Liver (tissue), 8 donors: ENCODE measurements at regions not wholly inside any gene's neighbourhood (a gene's known extent, or its start where the extent isn't known, plus 50 kb on each side); places are given as distances from the start of the nearest gene placed in this dataset.

ENCODE experiments used
- DNase-seq: peaks from one replicate; pipeline ENCODE4 v3.0.0-alpha.2; 2017; ENCODE audit warnings: low spot score
- H3K27ac ChIP-seq, 2 donors: one replicate each; pipeline ENCODE4 v1.7.0; 2013; ENCODE audit warnings: inconsistent platforms in 2 of 2, low read length in 2 of 2, control low read depth in 1 of 2, low read depth in 1 of 2, mild to moderate bottlenecking in 1 of 2
- H3K27me3 ChIP-seq, 4 donors: one replicate each; pipeline versions ENCODE4 v1.6.1 to v1.7.0; 2013; ENCODE audit warnings: low read length in 3 of 4, inconsistent platforms in 1 of 4, mild to moderate bottlenecking in 1 of 4, moderate library complexity in 1 of 4; ENCODE audit not compliant: control insufficient read depth in 4 of 4, insufficient read depth in 4 of 4
- H3K36me3 ChIP-seq, 4 donors: one replicate each; pipeline versions ENCODE4 v1.6.1 to v1.7.0; 2013; ENCODE audit warnings: low read length in 3 of 4, mild to moderate bottlenecking in 3 of 4, low read depth in 1 of 4, moderate library complexity in 1 of 4; ENCODE audit not compliant: control insufficient read depth in 4 of 4, insufficient read depth in 3 of 4
- H3K4me1 ChIP-seq, 4 donors: one replicate each; pipeline versions ENCODE4 v1.6.1 to v1.7.0; 2013; ENCODE audit warnings: low read length in 3 of 4, mild to moderate bottlenecking in 3 of 4, moderate library complexity in 1 of 4; ENCODE audit not compliant: control insufficient read depth in 4 of 4, insufficient read depth in 4 of 4
- H3K4me3 ChIP-seq, 3 donors: one replicate each; pipeline versions ENCODE4 v1.6.1 to v1.7.0; 2013; ENCODE audit warnings: low read length in 3 of 3, control low read depth in 1 of 3, low read depth in 1 of 3, mild to moderate bottlenecking in 1 of 3
- H3K9ac ChIP-seq, 2 donors: one replicate each; pipeline ENCODE4 v1.7.0; 2013; ENCODE audit warnings: low read length in 2 of 2, mild to moderate bottlenecking in 2 of 2, moderate library complexity in 2 of 2, control low read depth in 1 of 2, low read depth in 1 of 2
- H3K9me3 ChIP-seq, 4 donors: one replicate each; pipeline versions ENCODE4 v1.6.1 to v1.7.0; 2013; ENCODE audit warnings: low read length in 3 of 4; ENCODE audit not compliant: control insufficient read depth in 4 of 4
- EGR1 ChIP-seq, 2 donors: IDR thresholded peaks; 2 replicates each; pipeline ENCODE4 v1.6.1; 2016 to 2018; ENCODE audit warnings: antibody characterized with exemption in 2 of 2, low read depth in 2 of 2
- FOXA1 ChIP-seq: IDR thresholded peaks from 2 replicates; pipeline ENCODE4 v1.6.1; 2016; ENCODE audit warnings: antibody characterized with exemption
- FOXA2 ChIP-seq: IDR thresholded peaks from 2 replicates; pipeline ENCODE4 v1.6.1; 2016; ENCODE audit warnings: antibody characterized with exemption
- GABPA ChIP-seq, 2 donors: IDR thresholded peaks in 1 of 2; conservative IDR thresholded peaks in 1 of 2; 2 replicates each; pipeline ENCODE4 v1.6.1; 2016; ENCODE audit warnings: antibody characterized with exemption in 2 of 2, mild to moderate bottlenecking in 1 of 2, moderate library complexity in 1 of 2
- HNF4A ChIP-seq, 2 donors: conservative IDR thresholded peaks; 2 replicates each; pipeline ENCODE4 v1.6.1; 2016; ENCODE audit warnings: antibody characterized with exemption in 2 of 2, mild to moderate bottlenecking in 2 of 2
- HNF4G ChIP-seq: IDR thresholded peaks from 2 replicates; pipeline ENCODE4 v1.6.1; 2016; ENCODE audit warnings: antibody characterized with exemption
- JUND ChIP-seq, 2 donors: IDR thresholded peaks; 2 replicates each; pipeline ENCODE4 v1.6.1; 2016; ENCODE audit warnings: antibody characterized with exemption in 2 of 2
- NR2F2 ChIP-seq: IDR thresholded peaks from 2 replicates; pipeline ENCODE4 v1.6.1; 2016; ENCODE audit warnings: antibody characterized with exemption
- RAD21 ChIP-seq, 2 donors: IDR thresholded peaks; 2 replicates each; pipeline ENCODE4 v1.6.1; 2016; ENCODE audit warnings: antibody characterized with exemption in 2 of 2, mild to moderate bottlenecking in 2 of 2
- RXRA ChIP-seq, 2 donors: IDR thresholded peaks; 2 replicates each; pipeline ENCODE4 v1.6.1; 2017 to 2018; ENCODE audit warnings: antibody characterized with exemption in 2 of 2, mild to moderate bottlenecking in 1 of 2
- SP1 ChIP-seq: IDR thresholded peaks from 2 replicates; pipeline ENCODE4 v1.6.1; 2018; ENCODE audit warnings: antibody characterized with exemption, mild to moderate bottlenecking
- TAF1 ChIP-seq: conservative IDR thresholded peaks from 2 replicates; pipeline ENCODE4 v1.6.1; 2016; ENCODE audit warnings: antibody characterized with exemption, mild to moderate bottlenecking
- YY1 ChIP-seq: IDR thresholded peaks from 2 replicates; pipeline ENCODE4 v1.6.1; 2016; ENCODE audit warnings: antibody characterized with exemption, mild to moderate bottlenecking
- WGBS: extraction: QIAGEN DNeasy Blood & Tissue Kit; methylation state at CpG from one replicate; pipeline ENCODE4 v1.1.7; 2013; 5-methylcytosine and 5-hydroxymethylcytosine counted together
- TF ChIP-seq, protein P1 (sequence below): IDR thresholded peaks from 2 replicates; pipeline ENCODE4 v1.6.1; 2016; ENCODE audit warnings: antibody characterized with exemption, mild to moderate bottlenecking
- TF ChIP-seq, protein P2 (sequence below): IDR thresholded peaks from 2 replicates; pipeline ENCODE4 v1.6.1; 2016; ENCODE audit warnings: antibody characterized with exemption
- TF ChIP-seq, protein P3 (sequence below): IDR thresholded peaks from 2 replicates; pipeline ENCODE4 v1.6.1; 2016; ENCODE audit warnings: antibody characterized with exemption
- TF ChIP-seq, protein P4 (sequence below): fragments of 150-350 bp; IDR thresholded peaks from 2 replicates; pipeline ENCODE4 v1.5.1; 2017; ENCODE audit warnings: improper control_type of control experiment, low read depth, low read length; ENCODE audit not compliant: missing input control
- TF ChIP-seq, protein P5 (sequence below): IDR thresholded peaks from 2 replicates; pipeline ENCODE4 v1.6.1; 2016; ENCODE audit warnings: antibody characterized with exemption
- donor health status: healthy.
- donor health status: healthy.
- donor health status: healthy.
- donor health status: healthy.
- donor health status: healthy.

DNA sequence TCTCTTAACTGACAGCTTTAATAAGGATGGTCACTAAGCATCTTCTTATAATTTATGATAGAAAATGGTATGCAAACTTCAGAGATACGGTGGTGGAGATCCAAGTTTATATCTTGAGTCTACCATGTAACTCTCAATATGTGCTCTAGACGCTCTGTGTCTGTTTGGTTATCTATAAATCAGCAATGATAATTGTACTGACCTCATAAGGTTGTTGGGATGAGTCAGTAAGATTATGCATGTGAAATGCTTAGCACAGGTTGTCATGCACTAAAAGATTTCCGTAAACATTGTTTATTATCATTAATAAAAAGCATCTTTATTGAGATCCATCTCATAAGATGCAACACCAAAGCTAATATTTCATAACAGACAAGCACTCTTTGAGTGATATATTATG lies 1094.9 kb upstream of the EEF2KMT start:
- no peak overlapping the region for H3K27ac ChIP-seq

DNA sequence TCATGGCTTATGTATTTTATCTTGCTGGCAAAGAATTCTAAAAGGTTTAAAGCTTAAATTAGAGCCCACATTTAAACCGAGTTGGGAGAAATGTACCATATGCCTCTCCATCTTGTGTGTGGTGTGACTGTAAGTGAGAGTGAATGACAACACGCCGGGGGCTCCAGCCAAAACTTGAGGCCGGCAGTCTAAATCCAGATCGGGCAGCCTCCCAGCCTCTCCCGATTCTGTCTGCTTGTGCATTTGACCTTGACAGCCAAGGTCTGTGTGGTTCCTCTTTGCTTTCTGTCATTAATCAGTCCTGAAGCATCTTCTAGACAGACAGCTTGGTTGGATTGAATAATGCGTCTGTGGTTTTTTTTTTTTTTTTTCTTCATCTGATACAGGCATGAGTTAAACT lies 1093.2 kb upstream of the EEF2KMT start:
- Histone ChIP-seq H3K36me3 (no peaks in the 10 kb centered on the region), H3K27ac (no peak overlapping the region), H3K9ac (no peak overlapping the region), H3K4me1 (no peaks in the 10 kb centered on the region), H3K4me3 (no peak overlapping the region), H3K27me3 (no peaks in the 10 kb centered on the region), H3K9me3 (peaks cover 0 to 2% (median 0%) of the 10 kb centered on the region in 4 donors)
- WGBS, result 81% methylated on average over 7 of the region's 7 CpGs
- no peak for DNase-seq
- no peak for TF ChIP-seq HNF4A (conservative IDR thresholded peaks at IDR 0.05)
- TF ChIP-seq YY1, result no peak
- TF ChIP-seq GABPA (IDR thresholded peaks at IDR 0.05 in 1 of 2, conservative IDR thresholded peaks at IDR 0.05 in 1 of 2), result no peak
- TF ChIP-seq NR2F2, result no peak
- TF ChIP-seq FOXA2, result no peak
- no peak for TF ChIP-seq RXRA (IDR thresholded peaks at IDR 0.05)
- TF ChIP-seq, protein P1, sequence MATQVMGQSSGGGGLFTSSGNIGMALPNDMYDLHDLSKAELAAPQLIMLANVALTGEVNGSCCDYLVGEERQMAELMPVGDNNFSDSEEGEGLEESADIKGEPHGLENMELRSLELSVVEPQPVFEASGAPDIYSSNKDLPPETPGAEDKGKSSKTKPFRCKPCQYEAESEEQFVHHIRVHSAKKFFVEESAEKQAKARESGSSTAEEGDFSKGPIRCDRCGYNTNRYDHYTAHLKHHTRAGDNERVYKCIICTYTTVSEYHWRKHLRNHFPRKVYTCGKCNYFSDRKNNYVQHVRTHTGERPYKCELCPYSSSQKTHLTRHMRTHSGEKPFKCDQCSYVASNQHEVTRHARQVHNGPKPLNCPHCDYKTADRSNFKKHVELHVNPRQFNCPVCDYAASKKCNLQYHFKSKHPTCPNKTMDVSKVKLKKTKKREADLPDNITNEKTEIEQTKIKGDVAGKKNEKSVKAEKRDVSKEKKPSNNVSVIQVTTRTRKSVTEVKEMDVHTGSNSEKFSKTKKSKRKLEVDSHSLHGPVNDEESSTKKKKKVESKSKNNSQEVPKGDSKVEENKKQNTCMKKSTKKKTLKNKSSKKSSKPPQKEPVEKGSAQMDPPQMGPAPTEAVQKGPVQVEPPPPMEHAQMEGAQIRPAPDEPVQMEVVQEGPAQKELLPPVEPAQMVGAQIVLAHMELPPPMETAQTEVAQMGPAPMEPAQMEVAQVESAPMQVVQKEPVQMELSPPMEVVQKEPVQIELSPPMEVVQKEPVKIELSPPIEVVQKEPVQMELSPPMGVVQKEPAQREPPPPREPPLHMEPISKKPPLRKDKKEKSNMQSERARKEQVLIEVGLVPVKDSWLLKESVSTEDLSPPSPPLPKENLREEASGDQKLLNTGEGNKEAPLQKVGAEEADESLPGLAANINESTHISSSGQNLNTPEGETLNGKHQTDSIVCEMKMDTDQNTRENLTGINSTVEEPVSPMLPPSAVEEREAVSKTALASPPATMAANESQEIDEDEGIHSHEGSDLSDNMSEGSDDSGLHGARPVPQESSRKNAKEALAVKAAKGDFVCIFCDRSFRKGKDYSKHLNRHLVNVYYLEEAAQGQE, result no peak
- TF ChIP-seq RAD21 (IDR thresholded peaks at IDR 0.05), result no peak
- TF ChIP-seq SP1, result no peak

More for the DNA sequence above, 1094.9 kb upstream of the EEF2KMT start:
- peaks cover 0 to 2% (median 0%) of the 10 kb centered on the region in 4 donors for H3K9me3 ChIP-seq
- H3K36me3 ChIP-seq, result no peaks in the 10 kb centered on the region
- H3K4me1 ChIP-seq, result no peaks in the 10 kb centered on the region
- no peak overlapping the region for H3K4me3 ChIP-seq
- no peak for DNase-seq
- TF ChIP-seq, protein P1, result no peak
- no peak for TF ChIP-seq FOXA1
- TF ChIP-seq EGR1 (IDR thresholded peaks at IDR 0.05; ENCODE audit: low read depth in 2 of 2), result no peak
- no peak for TF ChIP-seq FOXA2
- no peak for TF ChIP-seq YY1
- TF ChIP-seq, protein P2, sequence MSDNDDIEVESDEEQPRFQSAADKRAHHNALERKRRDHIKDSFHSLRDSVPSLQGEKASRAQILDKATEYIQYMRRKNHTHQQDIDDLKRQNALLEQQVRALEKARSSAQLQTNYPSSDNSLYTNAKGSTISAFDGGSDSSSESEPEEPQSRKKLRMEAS, result no peak
- TF ChIP-seq, protein P3, sequence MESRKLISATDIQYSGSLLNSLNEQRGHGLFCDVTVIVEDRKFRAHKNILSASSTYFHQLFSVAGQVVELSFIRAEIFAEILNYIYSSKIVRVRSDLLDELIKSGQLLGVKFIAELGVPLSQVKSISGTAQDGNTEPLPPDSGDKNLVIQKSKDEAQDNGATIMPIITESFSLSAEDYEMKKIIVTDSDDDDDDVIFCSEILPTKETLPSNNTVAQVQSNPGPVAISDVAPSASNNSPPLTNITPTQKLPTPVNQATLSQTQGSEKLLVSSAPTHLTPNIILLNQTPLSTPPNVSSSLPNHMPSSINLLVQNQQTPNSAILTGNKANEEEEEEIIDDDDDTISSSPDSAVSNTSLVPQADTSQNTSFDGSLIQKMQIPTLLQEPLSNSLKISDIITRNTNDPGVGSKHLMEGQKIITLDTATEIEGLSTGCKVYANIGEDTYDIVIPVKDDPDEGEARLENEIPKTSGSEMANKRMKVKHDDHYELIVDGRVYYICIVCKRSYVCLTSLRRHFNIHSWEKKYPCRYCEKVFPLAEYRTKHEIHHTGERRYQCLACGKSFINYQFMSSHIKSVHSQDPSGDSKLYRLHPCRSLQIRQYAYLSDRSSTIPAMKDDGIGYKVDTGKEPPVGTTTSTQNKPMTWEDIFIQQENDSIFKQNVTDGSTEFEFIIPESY, result no peak
- TF ChIP-seq HNF4G, result no peak
- TF ChIP-seq HNF4A (conservative IDR thresholded peaks at IDR 0.05), result no peak
- TF ChIP-seq RAD21 (IDR thresholded peaks at IDR 0.05), result no peak
- TF ChIP-seq, protein P4, sequence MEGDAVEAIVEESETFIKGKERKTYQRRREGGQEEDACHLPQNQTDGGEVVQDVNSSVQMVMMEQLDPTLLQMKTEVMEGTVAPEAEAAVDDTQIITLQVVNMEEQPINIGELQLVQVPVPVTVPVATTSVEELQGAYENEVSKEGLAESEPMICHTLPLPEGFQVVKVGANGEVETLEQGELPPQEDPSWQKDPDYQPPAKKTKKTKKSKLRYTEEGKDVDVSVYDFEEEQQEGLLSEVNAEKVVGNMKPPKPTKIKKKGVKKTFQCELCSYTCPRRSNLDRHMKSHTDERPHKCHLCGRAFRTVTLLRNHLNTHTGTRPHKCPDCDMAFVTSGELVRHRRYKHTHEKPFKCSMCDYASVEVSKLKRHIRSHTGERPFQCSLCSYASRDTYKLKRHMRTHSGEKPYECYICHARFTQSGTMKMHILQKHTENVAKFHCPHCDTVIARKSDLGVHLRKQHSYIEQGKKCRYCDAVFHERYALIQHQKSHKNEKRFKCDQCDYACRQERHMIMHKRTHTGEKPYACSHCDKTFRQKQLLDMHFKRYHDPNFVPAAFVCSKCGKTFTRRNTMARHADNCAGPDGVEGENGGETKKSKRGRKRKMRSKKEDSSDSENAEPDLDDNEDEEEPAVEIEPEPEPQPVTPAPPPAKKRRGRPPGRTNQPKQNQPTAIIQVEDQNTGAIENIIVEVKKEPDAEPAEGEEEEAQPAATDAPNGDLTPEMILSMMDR, result no peak
- no peak for TF ChIP-seq TAF1
- no peak for TF ChIP-seq JUND (IDR thresholded peaks at IDR 0.05)
- TF ChIP-seq, protein P5, sequence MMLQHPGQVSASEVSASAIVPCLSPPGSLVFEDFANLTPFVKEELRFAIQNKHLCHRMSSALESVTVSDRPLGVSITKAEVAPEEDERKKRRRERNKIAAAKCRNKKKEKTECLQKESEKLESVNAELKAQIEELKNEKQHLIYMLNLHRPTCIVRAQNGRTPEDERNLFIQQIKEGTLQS, result no peak
- no peak for TF ChIP-seq GABPA (IDR thresholded peaks at IDR 0.05 in 1 of 2, conservative IDR thresholded peaks at IDR 0.05 in 1 of 2)
- TF ChIP-seq SP1, result no peak
- no peak for TF ChIP-seq NR2F2
- no peak for TF ChIP-seq RXRA (IDR thresholded peaks at IDR 0.05)
- H3K9ac ChIP-seq, result no peak overlapping the region
- no peaks in the 10 kb centered on the region for H3K27me3 ChIP-seq
- WGBS, result 63% methylated on average over 3 of the region's 3 CpGs
